Liver (tissue), 3 donors: ENCODE measurements at regions not wholly inside any gene's neighbourhood (a gene's known extent, or its start where the extent isn't known, plus 50 kb on each side); places are given as distances from the start of the nearest gene placed in this dataset.

Experiments used
- CTCF ChIP-seq: fragments of 150-350 bp; IDR thresholded peaks from 2 replicates; pipeline ENCODE4 v1.5.1; 2017; ENCODE audit warnings: improper control_type of control experiment, low read depth, low read length; ENCODE audit not compliant: missing input control
- RAD21 ChIP-seq, 2 donors: IDR thresholded peaks; 2 replicates each; pipeline ENCODE4 v1.6.1; 2016; ENCODE audit warnings: antibody characterized with exemption in 2 of 2, mild to moderate bottlenecking in 2 of 2
- SP1 ChIP-seq: IDR thresholded peaks from 2 replicates; pipeline ENCODE4 v1.6.1; 2018; ENCODE audit warnings: antibody characterized with exemption, mild to moderate bottlenecking
- TAF1 ChIP-seq: conservative IDR thresholded peaks from 2 replicates; pipeline ENCODE4 v1.6.1; 2016; ENCODE audit warnings: antibody characterized with exemption, mild to moderate bottlenecking
- YY1 ChIP-seq: IDR thresholded peaks from 2 replicates; pipeline ENCODE4 v1.6.1; 2016; ENCODE audit warnings: antibody characterized with exemption, mild to moderate bottlenecking
- TF ChIP-seq, protein P1 (sequence below): IDR thresholded peaks from 2 replicates; pipeline ENCODE4 v1.6.1; 2016; ENCODE audit warnings: antibody characterized with exemption
- TF ChIP-seq, protein P2 (sequence below): IDR thresholded peaks from 2 replicates; pipeline ENCODE4 v1.6.1; 2016; ENCODE audit warnings: antibody characterized with exemption, mild to moderate bottlenecking
- donor health status: healthy.
- donor health status: healthy.

DNA sequence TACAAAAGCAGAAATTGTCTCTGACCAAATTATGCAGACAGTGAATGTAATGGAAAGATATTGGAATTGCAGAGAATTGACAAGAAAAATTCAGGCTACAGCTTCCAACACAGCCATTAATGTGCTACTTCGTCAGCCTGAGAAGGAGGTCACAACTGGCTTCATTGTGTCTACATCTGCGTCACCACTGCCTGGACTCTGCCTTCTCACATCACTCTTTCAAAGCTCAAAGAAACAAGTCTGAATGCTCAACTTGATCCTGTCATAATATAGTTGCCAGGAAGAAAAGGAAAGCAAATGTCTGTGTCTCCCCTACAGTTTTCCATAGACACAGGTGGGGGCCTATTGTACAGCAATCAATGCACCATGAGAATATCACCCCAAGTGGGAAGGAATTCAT, 806.5 kb upstream of the CDH10 start:
- TF ChIP-seq CTCF (no peak), YY1 (no peak), TAF1 (no peak), SP1 (no peak), RAD21 (IDR thresholded peaks at IDR 0.05) (no peak)
- TF ChIP-seq, protein P1, sequence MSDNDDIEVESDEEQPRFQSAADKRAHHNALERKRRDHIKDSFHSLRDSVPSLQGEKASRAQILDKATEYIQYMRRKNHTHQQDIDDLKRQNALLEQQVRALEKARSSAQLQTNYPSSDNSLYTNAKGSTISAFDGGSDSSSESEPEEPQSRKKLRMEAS, result no peak
- TF ChIP-seq, protein P2, sequence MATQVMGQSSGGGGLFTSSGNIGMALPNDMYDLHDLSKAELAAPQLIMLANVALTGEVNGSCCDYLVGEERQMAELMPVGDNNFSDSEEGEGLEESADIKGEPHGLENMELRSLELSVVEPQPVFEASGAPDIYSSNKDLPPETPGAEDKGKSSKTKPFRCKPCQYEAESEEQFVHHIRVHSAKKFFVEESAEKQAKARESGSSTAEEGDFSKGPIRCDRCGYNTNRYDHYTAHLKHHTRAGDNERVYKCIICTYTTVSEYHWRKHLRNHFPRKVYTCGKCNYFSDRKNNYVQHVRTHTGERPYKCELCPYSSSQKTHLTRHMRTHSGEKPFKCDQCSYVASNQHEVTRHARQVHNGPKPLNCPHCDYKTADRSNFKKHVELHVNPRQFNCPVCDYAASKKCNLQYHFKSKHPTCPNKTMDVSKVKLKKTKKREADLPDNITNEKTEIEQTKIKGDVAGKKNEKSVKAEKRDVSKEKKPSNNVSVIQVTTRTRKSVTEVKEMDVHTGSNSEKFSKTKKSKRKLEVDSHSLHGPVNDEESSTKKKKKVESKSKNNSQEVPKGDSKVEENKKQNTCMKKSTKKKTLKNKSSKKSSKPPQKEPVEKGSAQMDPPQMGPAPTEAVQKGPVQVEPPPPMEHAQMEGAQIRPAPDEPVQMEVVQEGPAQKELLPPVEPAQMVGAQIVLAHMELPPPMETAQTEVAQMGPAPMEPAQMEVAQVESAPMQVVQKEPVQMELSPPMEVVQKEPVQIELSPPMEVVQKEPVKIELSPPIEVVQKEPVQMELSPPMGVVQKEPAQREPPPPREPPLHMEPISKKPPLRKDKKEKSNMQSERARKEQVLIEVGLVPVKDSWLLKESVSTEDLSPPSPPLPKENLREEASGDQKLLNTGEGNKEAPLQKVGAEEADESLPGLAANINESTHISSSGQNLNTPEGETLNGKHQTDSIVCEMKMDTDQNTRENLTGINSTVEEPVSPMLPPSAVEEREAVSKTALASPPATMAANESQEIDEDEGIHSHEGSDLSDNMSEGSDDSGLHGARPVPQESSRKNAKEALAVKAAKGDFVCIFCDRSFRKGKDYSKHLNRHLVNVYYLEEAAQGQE, result no peak
